NCI-H1694 treated with DMSO at 0.1 percent for 48 hours (cell line): ENCODE measurements at regions not wholly inside any gene's neighbourhood (a gene's known extent, or its start where the extent isn't known, plus 50 kb on each side); places are given as distances from the start of the nearest gene placed in this dataset.

Source experiments
- DNase-seq: peaks from one replicate; lab custom pipeline; 2025; lab: John Stamatoyannopoulos, UW

GRCh38 chr7:70907259-70908247 lies 224.4 kb upstream of the GALNT17 start:
- no peak for DNase-seq

- no peak for DNase-seq
Observed at GRCh38 chr7:70913924-70914323, 218.0 kb upstream of the GALNT17 start.

- DNase-seq, result no peak
Observed at GRCh38 chr7:70915067-70915466, 216.9 kb upstream of the GALNT17 start.

- no peak for DNase-seq
Observed at GRCh38 chr7:70919481-70920073, 212.4 kb upstream of the GALNT17 start.

- no peak for DNase-seq
Observed at GRCh38 chr7:70920876-70921275, 211.1 kb upstream of the GALNT17 start.

GRCh38 chr7:70923181-70923845 lies 208.6 kb upstream of the GALNT17 start:
- DNase-seq, result no peak

GRCh38 chr7:70925411-70926115 lies 206.4 kb upstream of the GALNT17 start:
- no peak for DNase-seq

- no peak for DNase-seq
Observed at GRCh38 chr7:70926666-70927065, 205.3 kb upstream of the GALNT17 start.

- DNase-seq, result no peak
Observed at GRCh38 chr7:70935311-70935710, 196.6 kb upstream of the GALNT17 start.

- no peak for DNase-seq
Observed at GRCh38 chr7:70935854-70936253, 196.1 kb upstream of the GALNT17 start.

- no peak for DNase-seq
Observed at GRCh38 chr7:70937424-70937823, 194.5 kb upstream of the GALNT17 start.

- no peak for DNase-seq
Observed at GRCh38 chr7:70940597-70940996, 191.3 kb upstream of the GALNT17 start.

- no peak for DNase-seq
Observed at GRCh38 chr7:70942791-70943190, 189.2 kb upstream of the GALNT17 start.

GRCh38 chr7:70944516-70944915 lies 187.4 kb upstream of the GALNT17 start:
- DNase-seq, result no peak

GRCh38 chr7:70947181-70947580 lies 184.8 kb upstream of the GALNT17 start:
- no peak for DNase-seq

GRCh38 chr7:70949862-70950261 lies 182.1 kb upstream of the GALNT17 start:
- DNase-seq, result no peak

- DNase-seq, result no peak
Observed at GRCh38 chr7:70951271-70951962, 180.5 kb upstream of the GALNT17 start.

GRCh38 chr7:70952311-70952710 lies 179.6 kb upstream of the GALNT17 start:
- no peak for DNase-seq

- DNase-seq, result no peak
Observed at GRCh38 chr7:70953331-70953741, 178.6 kb upstream of the GALNT17 start.

- no peak for DNase-seq
Observed at GRCh38 chr7:70953796-70954195, 178.1 kb upstream of the GALNT17 start.

- no peak for DNase-seq
Observed at GRCh38 chr7:70972693-70973092, 159.3 kb upstream of the GALNT17 start.

GRCh38 chr7:70975754-70976153 lies 156.2 kb upstream of the GALNT17 start:
- DNase-seq, result no peak
